ENCODE measurements at regions not wholly inside any gene's neighbourhood (a gene's known extent, or its start where the extent isn't known, plus 50 kb on each side); places are given as distances from the start of the nearest gene placed in this dataset.

DNA sequence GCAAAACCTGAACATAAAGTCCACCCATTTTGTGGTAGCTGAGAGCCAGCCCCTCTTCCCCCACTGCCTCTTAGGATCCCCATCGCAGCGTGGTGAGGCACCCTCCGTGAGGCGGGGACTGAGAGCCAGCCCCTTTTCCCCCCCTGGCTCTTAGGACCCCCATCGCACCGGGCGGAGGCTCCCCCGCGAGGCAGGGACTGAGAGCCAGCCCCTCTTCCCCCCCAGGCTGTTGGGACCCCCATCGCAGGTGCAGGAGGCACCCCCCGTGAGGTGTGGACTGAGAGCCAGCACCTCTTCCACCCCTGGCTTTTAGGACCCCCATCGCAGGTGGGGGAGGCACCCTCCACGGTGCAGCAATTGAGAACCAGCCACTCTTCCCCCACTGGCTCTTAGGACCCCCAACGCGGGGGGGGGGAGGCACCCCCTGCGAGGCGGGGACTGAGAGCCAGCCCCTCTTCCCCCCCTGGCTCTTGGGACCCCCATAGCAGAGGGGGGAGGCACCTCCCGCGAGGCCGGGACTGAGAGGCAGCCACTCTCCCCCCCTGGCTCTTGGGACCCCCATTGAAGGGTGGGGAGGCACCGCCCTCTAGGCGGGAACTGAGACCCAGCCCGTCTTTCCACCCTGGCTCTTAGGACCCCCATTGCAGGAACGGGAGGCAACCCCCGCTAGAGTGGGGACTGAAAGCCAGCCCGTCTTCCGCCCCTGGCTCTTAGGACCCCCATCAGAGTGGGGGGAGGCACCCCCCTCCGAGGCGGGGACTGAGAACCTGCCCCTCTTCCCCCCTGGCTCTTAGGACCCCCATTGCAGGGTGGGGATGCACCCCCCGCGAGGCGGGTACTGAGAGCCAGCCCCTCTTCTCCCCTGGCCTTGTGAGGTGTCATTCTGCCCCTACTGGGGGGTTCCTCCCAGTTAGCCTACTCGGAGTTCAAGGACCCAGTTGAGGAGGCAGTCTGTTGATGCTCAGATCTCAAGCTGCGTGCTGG is 366.4 kb upstream of the SPRY2 start (continued):
- no peak for TF ChIP-seq NFE2L2 (IDR thresholded peaks at IDR 0.05; ENCODE audit: low read depth, low read length)

DNA sequence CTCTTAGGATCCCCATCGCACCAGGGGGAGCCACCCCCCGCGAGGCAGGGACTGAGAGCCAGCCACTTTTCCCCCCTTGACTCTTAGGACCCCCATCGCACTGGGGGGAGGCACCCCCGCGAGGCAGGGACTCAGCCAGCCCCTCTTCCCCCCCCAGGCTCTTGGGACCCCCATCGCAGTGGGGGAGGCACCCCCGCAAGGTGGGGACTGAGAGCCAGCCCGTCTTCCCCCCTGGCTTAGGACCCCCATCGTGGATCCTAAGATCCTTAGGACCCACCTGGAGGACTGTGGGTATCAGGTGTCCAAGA is 365.2 kb upstream of the SPRY2 start:
- no peak overlapping the region for H2BK5ac ChIP-seq (ENCODE audit: low read depth, low read length, poor library complexity, severe bottlenecking)
- no peak overlapping the region for H4K91ac ChIP-seq (ENCODE audit: insufficient read depth, low read depth, low read length)
- in situ Hi-C loops (cut with MboI; ENCODE audit: low sequenced_read_pairs) (no loop called here), dilution Hi-C loops (cut with HindIII; ENCODE audit: low sequenced_read_pairs, unreplicated experiment) (no loop called here), intact Hi-C loops (cut with micrococcal nuclease) (no loop called here)
- ChIA-PET CTCF (no interaction called here), POLR2A (ENCODE audit: unreplicated experiment) (no interaction called here)
- H3K23ac ChIP-seq (ENCODE audit: low read depth, low read length): no peak overlapping the region
- peaks cover 6% of the 10 kb centered on the region for H3K9me3 ChIP-seq (ENCODE audit: control insufficient read depth, insufficient read depth, low read length)
- WGBS, 2 experiments (ENCODE audit: extremely low coverage in 2 of 2, insufficient read length in 1 of 2): no CpG with 5 or more reads among the region's 10 CpGs
- TF ChIP-seq NFE2L2 (IDR thresholded peaks at IDR 0.05; ENCODE audit: low read depth, low read length): no peak
- TF ChIP-seq, protein P1, sequence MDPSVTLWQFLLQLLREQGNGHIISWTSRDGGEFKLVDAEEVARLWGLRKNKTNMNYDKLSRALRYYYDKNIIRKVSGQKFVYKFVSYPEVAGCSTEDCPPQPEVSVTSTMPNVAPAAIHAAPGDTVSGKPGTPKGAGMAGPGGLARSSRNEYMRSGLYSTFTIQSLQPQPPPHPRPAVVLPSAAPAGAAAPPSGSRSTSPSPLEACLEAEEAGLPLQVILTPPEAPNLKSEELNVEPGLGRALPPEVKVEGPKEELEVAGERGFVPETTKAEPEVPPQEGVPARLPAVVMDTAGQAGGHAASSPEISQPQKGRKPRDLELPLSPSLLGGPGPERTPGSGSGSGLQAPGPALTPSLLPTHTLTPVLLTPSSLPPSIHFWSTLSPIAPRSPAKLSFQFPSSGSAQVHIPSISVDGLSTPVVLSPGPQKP (IDR thresholded peaks at IDR 0.05; ENCODE audit: borderline replicate concordance, low read depth, low read length): no peak
- no peak for TF ChIP-seq MXI1 (IDR thresholded peaks at IDR 0.05; ENCODE audit: borderline replicate concordance, low read depth, low read length)
- TF ChIP-seq MAFK (IDR thresholded peaks at IDR 0.05; ENCODE audit: low read depth, low read length): no peak
- no peak for TF ChIP-seq POLR2A (IDR thresholded peaks at IDR 0.05; ENCODE audit: low read depth, low read length)
- TF ChIP-seq FOS (IDR thresholded peaks at IDR 0.05; ENCODE audit: low read depth, low read length): no peak
- no peak for TF ChIP-seq SMC3 (IDR thresholded peaks at IDR 0.05; ENCODE audit: low read depth, low read length)
- no peak for TF ChIP-seq MAZ (IDR thresholded peaks at IDR 0.05; ENCODE audit: borderline replicate concordance, low read depth, low read length)
- TF ChIP-seq RAD21 (IDR thresholded peaks at IDR 0.05; ENCODE audit: low read length): no peak
- no peak for TF ChIP-seq BHLHE40 (IDR thresholded peaks at IDR 0.05; ENCODE audit: low read depth, low read length)
- TF ChIP-seq CHD1 (IDR thresholded peaks at IDR 0.05; ENCODE audit: low read depth, low read length): no peak
- no peak for TF ChIP-seq CEBPB (IDR thresholded peaks at IDR 0.05; ENCODE audit: low read depth, low read length)
- TF ChIP-seq, protein P2, sequence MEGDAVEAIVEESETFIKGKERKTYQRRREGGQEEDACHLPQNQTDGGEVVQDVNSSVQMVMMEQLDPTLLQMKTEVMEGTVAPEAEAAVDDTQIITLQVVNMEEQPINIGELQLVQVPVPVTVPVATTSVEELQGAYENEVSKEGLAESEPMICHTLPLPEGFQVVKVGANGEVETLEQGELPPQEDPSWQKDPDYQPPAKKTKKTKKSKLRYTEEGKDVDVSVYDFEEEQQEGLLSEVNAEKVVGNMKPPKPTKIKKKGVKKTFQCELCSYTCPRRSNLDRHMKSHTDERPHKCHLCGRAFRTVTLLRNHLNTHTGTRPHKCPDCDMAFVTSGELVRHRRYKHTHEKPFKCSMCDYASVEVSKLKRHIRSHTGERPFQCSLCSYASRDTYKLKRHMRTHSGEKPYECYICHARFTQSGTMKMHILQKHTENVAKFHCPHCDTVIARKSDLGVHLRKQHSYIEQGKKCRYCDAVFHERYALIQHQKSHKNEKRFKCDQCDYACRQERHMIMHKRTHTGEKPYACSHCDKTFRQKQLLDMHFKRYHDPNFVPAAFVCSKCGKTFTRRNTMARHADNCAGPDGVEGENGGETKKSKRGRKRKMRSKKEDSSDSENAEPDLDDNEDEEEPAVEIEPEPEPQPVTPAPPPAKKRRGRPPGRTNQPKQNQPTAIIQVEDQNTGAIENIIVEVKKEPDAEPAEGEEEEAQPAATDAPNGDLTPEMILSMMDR (conservative IDR thresholded peaks at IDR 0.05; ENCODE audit: low read depth, low read length): no peak
- TF ChIP-seq RFX5 (IDR thresholded peaks at IDR 0.05; ENCODE audit: low read depth, low read length): no peak
- H3K4ac ChIP-seq (ENCODE audit: low read depth, low read length): no peak overlapping the region
- H3K27me3 ChIP-seq (ENCODE audit: control insufficient read depth, insufficient read depth, low read length): no peaks in the 10 kb centered on the region
- H2BK15ac ChIP-seq (ENCODE audit: low read depth, low read length): no peak overlapping the region
- ATAC-seq (ENCODE audit: low read depth) (no peak), DNase-seq (no peak)
- BruUV-seq (replicated peaks): no TSS peak
- H2AK5ac ChIP-seq (ENCODE audit: low read depth, low read length): no peak overlapping the region
- H3K18ac ChIP-seq (ENCODE audit: low read depth, low read length): no peak overlapping the region
- H3K36me3 ChIP-seq (ENCODE audit: control insufficient read depth, insufficient read depth, low read length): no peaks in the 10 kb centered on the region
- H4K5ac ChIP-seq (ENCODE audit: low read depth, low read length): no peak overlapping the region
- no peak overlapping the region for H2AFZ ChIP-seq (replicated peaks; ENCODE audit: low read length, poor library complexity)
- H3K27ac ChIP-seq (ENCODE audit: insufficient read depth, low read length): no peak overlapping the region
- no peak overlapping the region for H3K4me3 ChIP-seq (ENCODE audit: insufficient read depth, low read depth, low read length)
- H3K9ac ChIP-seq (ENCODE audit: low read depth, low read length): no peak overlapping the region
- no peak overlapping the region for H2BK120ac ChIP-seq (ENCODE audit: low read depth, low read length)
- no peaks in the 10 kb centered on the region for H3K79me1 ChIP-seq (ENCODE audit: low read depth in 1 of 2, low read length in 2 of 2)
- H2AK9ac ChIP-seq (replicated peaks; ENCODE audit: low read depth, low read length, poor library complexity): no peak overlapping the region
- no peak overlapping the region for H3K4me2 ChIP-seq (ENCODE audit: low read depth, low read length)
- no peaks in the 10 kb centered on the region for H3K9me1 ChIP-seq (ENCODE audit: insufficient read depth, low read length)
- no peaks in the 10 kb centered on the region for H3K4me1 ChIP-seq (ENCODE audit: control insufficient read depth, insufficient read depth, low read length)
- no peak overlapping the region for H3K14ac ChIP-seq (replicated peaks; ENCODE audit: low read depth, low read length)
- H2BK20ac ChIP-seq (ENCODE audit: low read depth, low read length): no peak overlapping the region
- H4K8ac ChIP-seq (ENCODE audit: low read depth in 2 of 2, low read length in 2 of 2): no peak overlapping the region
- H4K20me1 ChIP-seq (ENCODE audit: insufficient read depth, low read length): no peaks in the 10 kb centered on the region
- no peak overlapping the region for H3K56ac ChIP-seq (ENCODE audit: extremely low read depth, insufficient read depth, low read length)

Data from IMR-90 (cell line).